C1 segment of cervical spinal cord (tissue), 14 donors: ENCODE measurements at regions not wholly inside any gene's neighbourhood (a gene's known extent, or its start where the extent isn't known, plus 50 kb on each side); places are given as distances from the start of the nearest gene placed in this dataset.
"Not testable (repeated sequence)": the region's sequence is repeated elsewhere in the genome, so short reads cannot be mapped to it uniquely, and the experiment has no call there.

Source experiments
- DNase-seq, 14 donors: peaks; one replicate each; lab custom pipeline; 2025; lab: John Stamatoyannopoulos, UW

- DNase-seq, result no peak
Observed at GRCh38 chr10:3389130-3389529, 216.5 kb upstream of the PITRM1 start.

GRCh38 chr10:3385487-3385886, 212.9 kb upstream of the PITRM1 start:
- no peak for DNase-seq

GRCh38 chr10:3382092-3382491, 209.5 kb upstream of the PITRM1 start:
- DNase-seq, result no peak

- no peak for DNase-seq
Observed at GRCh38 chr10:3380406-3381050, 207.9 kb upstream of the PITRM1 start.

GRCh38 chr10:3376631-3377030, 204.0 kb upstream of the PITRM1 start:
- DNase-seq, result no peak

GRCh38 chr10:3375505-3375904, 202.9 kb upstream of the PITRM1 start:
- DNase-seq, result no peak

- no peak for DNase-seq
Observed at GRCh38 chr10:3374914-3375313, 202.3 kb upstream of the PITRM1 start.

- DNase-seq, result not testable (repeated sequence)
Observed at GRCh38 chr10:3373374-3374027, 200.9 kb upstream of the PITRM1 start.

- DNase-seq, result no peak
Observed at GRCh38 chr10:3372281-3372680, 199.7 kb upstream of the PITRM1 start.

- DNase-seq, result not testable (repeated sequence)
Observed at GRCh38 chr10:3371624-3372023, 199.0 kb upstream of the PITRM1 start.

- DNase-seq, result no peak
Observed at GRCh38 chr10:3366735-3367405, 194.3 kb upstream of the PITRM1 start.

- DNase-seq, result no peak
Observed at GRCh38 chr10:3366043-3366442, 193.5 kb upstream of the PITRM1 start.

- no peak for DNase-seq
Observed at GRCh38 chr10:3365630-3366029, 193.0 kb upstream of the PITRM1 start.

GRCh38 chr10:3364768-3365480, 192.3 kb upstream of the PITRM1 start:
- DNase-seq, result no peak

GRCh38 chr10:3363311-3364045, 190.9 kb upstream of the PITRM1 start:
- no peak for DNase-seq

GRCh38 chr10:3362394-3362793, 189.8 kb upstream of the PITRM1 start:
- no peak for DNase-seq

GRCh38 chr10:3361640-3362039, 189.1 kb upstream of the PITRM1 start:
- no peak for DNase-seq

GRCh38 chr10:3357737-3358136, 185.2 kb upstream of the PITRM1 start:
- DNase-seq, result no peak

- DNase-seq, result no peak
Observed at GRCh38 chr10:3355536-3355935, 183.0 kb upstream of the PITRM1 start.

- no peak for DNase-seq
Observed at GRCh38 chr10:3354174-3354900, 181.8 kb upstream of the PITRM1 start.

- DNase-seq, result peak in 2 of 14 donors; percentile 14 to 22
Observed at GRCh38 chr10:3353235-3353634, 180.7 kb upstream of the PITRM1 start.
